Inferior parietal cortex (tissue), 1 donor: ENCODE measurements at regions not wholly inside any gene's neighbourhood (a gene's known extent, or its start where the extent isn't known, plus 50 kb on each side); places are given as distances from the start of the nearest gene placed in this dataset.
A peak's percentile ranks its signal among the peaks of the same experiment; 100 is the strongest.

Source experiments
- DNase-seq: peaks from one replicate; pipeline ENCODE4 v3.0.0-alpha.2; 2016; ENCODE audit errors: extremely low spot score

GRCh38 chr18:68525091-68525490 is 189.8 kb downstream of the TMX3 start:
- DNase-seq: no peak

- DNase-seq: no peak
Measured at GRCh38 chr18:68520406-68521075, 194.4 kb downstream of the TMX3 start.

GRCh38 chr18:68519336-68519735 is 195.6 kb downstream of the TMX3 start:
- DNase-seq: no peak

GRCh38 chr18:68509902-68510301 is 205.0 kb downstream of the TMX3 start:
- no peak for DNase-seq

GRCh38 chr18:68507781-68508180 is 207.1 kb downstream of the TMX3 start:
- DNase-seq: no peak

- DNase-seq: no peak
Measured at GRCh38 chr18:68505178-68505574, 209.7 kb downstream of the TMX3 start.

GRCh38 chr18:68504441-68505177 is 210.3 kb downstream of the TMX3 start:
- DNase-seq: no peak

DNA sequence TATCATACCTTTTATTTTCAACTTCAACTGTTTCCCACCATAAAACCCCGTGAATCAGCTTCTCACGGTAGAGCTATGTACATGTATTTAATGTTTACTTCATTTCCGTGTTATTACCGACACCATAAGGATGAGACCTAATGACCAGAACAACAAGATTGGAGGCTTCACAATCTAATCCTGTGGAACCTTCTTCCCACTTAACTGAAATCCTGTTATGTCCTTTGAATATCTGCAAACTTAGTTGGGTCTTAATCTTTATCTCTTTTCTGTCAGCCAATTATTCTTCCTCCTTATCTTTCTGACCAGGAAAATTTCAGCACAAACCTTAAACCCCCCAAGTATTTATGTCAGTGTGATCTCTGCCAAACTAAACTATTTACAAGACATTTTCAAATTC is 214.4 kb downstream of the TMX3 start:
- DNase-seq: no peak

- no peak for DNase-seq
Measured at GRCh38 chr18:68499141-68499540, 215.8 kb downstream of the TMX3 start.

GRCh38 chr18:68498636-68499035 is 216.3 kb downstream of the TMX3 start:
- DNase-seq: no peak

DNA sequence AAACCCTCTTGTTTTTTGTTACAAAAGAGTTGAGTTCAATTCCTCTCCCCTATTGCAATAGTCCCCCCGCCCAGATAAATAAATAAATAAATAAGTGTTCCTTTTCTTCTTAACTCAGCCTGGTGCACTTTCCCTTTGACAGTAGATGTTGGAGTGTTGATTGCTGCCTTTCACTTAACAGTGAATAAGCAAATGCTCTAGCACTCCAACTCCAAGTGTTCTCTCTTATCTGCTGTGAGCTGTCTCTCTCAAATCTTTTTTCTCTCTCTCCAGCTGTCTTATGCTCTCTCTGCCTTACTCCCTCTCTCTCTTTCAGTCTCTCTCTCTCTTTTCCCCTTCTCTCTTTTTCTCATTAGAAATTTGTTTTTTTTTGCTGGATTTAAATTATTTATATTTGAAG is 216.7 kb downstream of the TMX3 start:
- no peak for DNase-seq

- peak; percentile 17 for DNase-seq
Measured at GRCh38 chr18:68494802-68495581, 219.9 kb downstream of the TMX3 start.

DNA sequence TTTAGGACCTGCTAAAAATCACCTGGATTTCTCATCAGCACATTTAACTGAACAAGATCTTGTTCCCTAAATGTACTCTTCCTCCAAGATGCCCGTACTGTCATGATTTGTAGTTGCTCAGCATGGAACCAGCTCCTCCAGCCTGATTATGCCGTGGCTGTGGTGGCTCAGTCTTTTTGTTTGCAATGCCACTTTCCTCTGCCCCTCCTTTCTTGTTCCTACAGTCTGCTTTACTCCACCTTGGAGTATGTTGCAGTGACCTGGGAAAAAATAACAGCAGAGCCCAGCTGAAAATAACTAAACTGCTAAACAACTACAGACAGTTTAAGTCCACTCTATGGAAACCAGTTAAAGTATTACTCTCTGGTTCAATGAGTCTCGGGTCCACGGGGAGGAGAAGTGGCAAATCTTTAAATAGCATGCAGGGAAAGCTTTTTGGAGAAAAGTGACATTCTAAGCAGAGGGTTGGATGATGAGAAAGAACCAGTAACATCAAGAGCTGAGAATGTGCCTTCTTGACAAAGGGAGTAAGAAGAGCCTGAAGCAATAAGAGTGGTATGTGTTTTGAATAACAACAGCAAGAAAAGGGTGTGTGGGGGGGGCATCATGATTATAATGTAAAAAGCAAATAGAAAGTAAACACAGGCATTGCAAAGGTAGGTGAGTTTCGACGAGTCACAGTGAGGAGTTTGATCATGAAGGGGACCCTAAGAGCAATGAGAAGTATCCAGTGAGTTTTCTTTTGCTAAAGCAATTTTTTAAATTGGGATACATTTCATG is 225.7 kb downstream of the TMX3 start:
- DNase-seq: no peak

DNA sequence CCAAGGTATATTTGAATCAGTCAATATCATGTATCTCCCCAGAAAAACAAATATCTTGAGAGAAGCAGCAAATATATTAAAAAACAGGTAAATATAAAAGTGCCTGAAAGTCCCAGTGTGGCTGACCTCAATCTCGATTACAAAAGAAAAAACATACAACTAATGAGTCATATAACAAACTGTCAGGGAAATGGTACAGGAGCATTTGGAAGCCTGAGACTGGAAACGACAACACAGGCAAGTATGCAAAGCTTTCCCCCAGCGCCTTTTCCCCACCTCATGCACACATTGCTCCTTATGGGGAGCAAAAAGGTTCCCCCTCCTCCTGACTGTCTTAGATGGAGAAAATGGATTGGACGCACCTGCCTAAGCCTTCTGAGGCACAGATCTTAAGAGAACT is 230.7 kb downstream of the TMX3 start:
- no peak for DNase-seq

GRCh38 chr18:68482815-68483214 is 232.1 kb downstream of the TMX3 start:
- DNase-seq: no peak

- DNase-seq: no peak
Measured at GRCh38 chr18:68480196-68480595, 234.7 kb downstream of the TMX3 start.

- DNase-seq: no peak
Measured at GRCh38 chr18:68478246-68478645, 236.7 kb downstream of the TMX3 start.

- DNase-seq: no peak
Measured at GRCh38 chr18:68475883-68476282, 239.0 kb downstream of the TMX3 start.

GRCh38 chr18:68472701-68473295 is 242.1 kb downstream of the TMX3 start:
- DNase-seq: no peak

DNA sequence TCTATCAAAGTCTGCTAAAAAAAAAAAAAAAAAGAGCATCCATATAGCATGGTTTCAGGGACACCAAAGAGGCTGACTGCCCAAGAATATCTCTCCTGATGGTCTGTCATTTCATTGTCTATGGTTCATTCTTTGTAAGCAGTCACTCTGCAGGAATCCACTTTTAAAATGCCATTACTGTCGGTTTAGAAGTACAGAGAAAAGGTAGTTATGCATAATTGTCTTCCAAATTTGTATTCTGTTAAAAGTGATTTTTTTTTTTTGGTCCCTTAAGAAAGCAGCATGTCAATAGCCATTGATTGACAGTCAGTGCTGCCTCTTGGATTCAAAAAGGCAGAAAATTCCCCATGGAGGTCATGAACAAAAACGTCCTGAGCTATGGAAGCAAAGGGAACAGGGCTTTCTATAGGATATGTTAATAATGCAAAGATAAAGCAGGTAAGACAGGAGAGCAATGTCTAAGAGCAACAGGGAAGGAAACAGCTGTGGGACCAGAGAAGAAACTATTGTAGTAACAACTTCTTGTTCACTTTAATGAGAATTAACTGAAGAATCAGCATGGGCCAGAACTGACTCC is 245.8 kb downstream of the TMX3 start:
- DNase-seq: no peak

DNA sequence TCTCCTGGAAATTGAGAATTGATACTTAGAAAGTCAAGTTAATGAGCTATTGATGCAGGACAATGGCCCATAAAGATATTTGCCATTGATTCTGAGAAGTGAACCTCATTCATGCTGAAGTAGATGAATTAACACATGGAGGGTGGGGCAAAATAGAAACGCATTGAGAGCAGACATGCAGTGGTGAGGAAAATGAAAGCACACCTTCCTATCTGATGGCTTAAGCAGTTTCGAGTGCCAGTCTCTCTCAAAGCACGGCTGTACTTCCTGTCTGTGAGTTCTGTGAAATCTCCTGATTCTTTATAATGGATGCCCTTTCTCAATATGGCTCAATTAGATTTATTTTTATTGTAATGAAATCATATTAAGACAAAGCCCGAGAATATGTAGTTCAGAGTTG is 247.0 kb downstream of the TMX3 start:
- no peak for DNase-seq
